HG02798 (cell line): ENCODE measurements at regions not wholly inside any gene's neighbourhood (a gene's known extent, or its start where the extent isn't known, plus 50 kb on each side); places are given as distances from the start of the nearest gene placed in this dataset.
"Not testable (repeated sequence)": the region's sequence is repeated elsewhere in the genome, so short reads cannot be mapped to it uniquely, and the experiment has no call there.

Experiments used
- ATAC-seq: cut with Tn5 transposase; IDR thresholded peaks from one replicate; pipeline ENCODE4 v1.9.1; 2021; ENCODE audit warnings: mild to moderate bottlenecking; ENCODE audit not compliant: unreplicated experiment, poor library complexity

GRCh38 chr9:67155218-67155617 lies 162.9 kb upstream of the SPATA31A3 start:
- not testable (repeated sequence) for ATAC-seq

GRCh38 chr9:67153501-67153900 lies 161.2 kb upstream of the SPATA31A3 start:
- ATAC-seq: not testable (repeated sequence)

GRCh38 chr9:67142392-67143107 lies 150.2 kb upstream of the SPATA31A3 start:
- ATAC-seq: not testable (repeated sequence)

- not testable (repeated sequence) for ATAC-seq
Measured at GRCh38 chr9:67136376-67136775, 144.0 kb upstream of the SPATA31A3 start.

GRCh38 chr9:67133124-67133523 lies 140.8 kb upstream of the SPATA31A3 start:
- not testable (repeated sequence) for ATAC-seq

- not testable (repeated sequence) for ATAC-seq
Measured at GRCh38 chr9:67116761-67117160, 124.4 kb upstream of the SPATA31A3 start.

- not testable (repeated sequence) for ATAC-seq
Measured at GRCh38 chr9:67112148-67112547, 119.8 kb upstream of the SPATA31A3 start.

- not testable (repeated sequence) for ATAC-seq
Measured at GRCh38 chr9:67111733-67112132, 119.4 kb upstream of the SPATA31A3 start.

GRCh38 chr9:67109859-67110258 lies 117.5 kb upstream of the SPATA31A3 start:
- ATAC-seq: not testable (repeated sequence)

GRCh38 chr9:67106659-67107058 lies 114.3 kb upstream of the SPATA31A3 start:
- not testable (repeated sequence) for ATAC-seq

- ATAC-seq: not testable (repeated sequence)
Measured at GRCh38 chr9:67102506-67103276, 110.3 kb upstream of the SPATA31A3 start.

- not testable (repeated sequence) for ATAC-seq
Measured at GRCh38 chr9:67091104-67091503, 98.8 kb upstream of the SPATA31A3 start.

- not testable (repeated sequence) for ATAC-seq
Measured at GRCh38 chr9:67086862-67087261, 94.5 kb upstream of the SPATA31A3 start.

GRCh38 chr9:67066140-67066539 lies 73.8 kb upstream of the SPATA31A3 start:
- ATAC-seq: not testable (repeated sequence)

- ATAC-seq: not testable (repeated sequence)
Measured at GRCh38 chr9:67058898-67059715, 66.8 kb upstream of the SPATA31A3 start.
